ENCODE measurements at regions not wholly inside any gene's neighbourhood (a gene's known extent, or its start where the extent isn't known, plus 50 kb on each side); places are given as distances from the start of the nearest gene placed in this dataset.

- Histone ChIP-seq H3K9me3 (no peaks in the 10 kb centered on the region), H3K36me3 (no peaks in the 10 kb centered on the region), H3K27me3 (no peaks in the 10 kb centered on the region), H3K4me3 (no peak overlapping the region), H3K27ac (no peak overlapping the region), H3K4me1 (ENCODE audit: insufficient read depth) (no peaks in the 10 kb centered on the region)
- no peak for DNase-seq
- TF ChIP-seq EP300 (IDR thresholded peaks at IDR 0.05), result no peak
- TF ChIP-seq CTCF (IDR thresholded peaks at IDR 0.05), result no peak
- TF ChIP-seq POLR2A (IDR thresholded peaks at IDR 0.05), result no peak
- intact Hi-C loops (cut with DNase I), result no loop called here
- WGBS, 3 donors, result 77 to 91% (median 85%) methylated on average over 3 of the region's 3 CpGs
These were observed 81.2 kb upstream of the ETV6 start for GRCh38 chr12:11568155-11568761.

- H3K27me3 ChIP-seq, result no peaks in the 10 kb centered on the region
- no peak overlapping the region for H3K4me3 ChIP-seq
- intact Hi-C loops (cut with DNase I), result no loop called here
- no peaks in the 10 kb centered on the region for H3K4me1 ChIP-seq (ENCODE audit: insufficient read depth)
- no peaks in the 10 kb centered on the region for H3K36me3 ChIP-seq
- no peak for DNase-seq
- no peak overlapping the region for H3K27ac ChIP-seq
- no peak for TF ChIP-seq EP300 (IDR thresholded peaks at IDR 0.05)
- no peak for TF ChIP-seq CTCF (IDR thresholded peaks at IDR 0.05)
- TF ChIP-seq POLR2A (IDR thresholded peaks at IDR 0.05), result no peak
- no peaks in the 10 kb centered on the region for H3K9me3 ChIP-seq
- 86 to 93% (median 87%) methylated on average over 8 of the region's 8 CpGs for WGBS, 3 donors
These were observed 80.6 kb upstream of the ETV6 start for GRCh38 chr12:11568762-11569478.

GRCh38 chr12:11569716-11570115 is 79.8 kb upstream of the ETV6 start:
- TF ChIP-seq CTCF (IDR thresholded peaks at IDR 0.05), result no peak
- no peak for TF ChIP-seq POLR2A (IDR thresholded peaks at IDR 0.05)
- no peak for TF ChIP-seq EP300 (IDR thresholded peaks at IDR 0.05)
- Histone ChIP-seq H3K4me1 (ENCODE audit: insufficient read depth) (no peaks in the 10 kb centered on the region), H3K9me3 (no peaks in the 10 kb centered on the region), H3K27me3 (no peaks in the 10 kb centered on the region), H3K4me3 (no peak overlapping the region), H3K27ac (no peak overlapping the region), H3K36me3 (no peaks in the 10 kb centered on the region)
- no peak for DNase-seq
- intact Hi-C loops (cut with DNase I), result loop anchor here in 1 of 4 donors (5.0 kb wide), 1 partner anchor 1542 kb away; no protein-coding TSS in a partner anchor

GRCh38 chr12:11573880-11574279 is 75.6 kb upstream of the ETV6 start:
- intact Hi-C loops (cut with DNase I), result loop anchor here in 1 of 4 donors (5.0 kb wide), 1 partner anchor 1547 kb away; no protein-coding TSS in a partner anchor

More at GRCh38 chr12:11573880-11574279, 75.6 kb upstream of the ETV6 start:
- Histone ChIP-seq H3K4me1 (ENCODE audit: insufficient read depth) (no peaks in the 10 kb centered on the region), H3K9me3 (no peaks in the 10 kb centered on the region), H3K36me3 (no peaks in the 10 kb centered on the region), H3K27me3 (no peaks in the 10 kb centered on the region), H3K27ac (no peak overlapping the region), H3K4me3 (no peak overlapping the region)
- no peak for TF ChIP-seq CTCF (IDR thresholded peaks at IDR 0.05)
- no peak for TF ChIP-seq EP300 (IDR thresholded peaks at IDR 0.05)
- no peak for TF ChIP-seq POLR2A (IDR thresholded peaks at IDR 0.05)
- WGBS, 3 donors, result 89 to 98% (median 97%) methylated on average over 2 of the region's 2 CpGs
- no peak for DNase-seq

Data from ovary (tissue), 7 donors.